ENCODE measurements at regions not wholly inside any gene's neighbourhood (a gene's known extent, or its start where the extent isn't known, plus 50 kb on each side); places are given as distances from the start of the nearest gene placed in this dataset.
"Not testable (repeated sequence)": the region's sequence is repeated elsewhere in the genome, so short reads cannot be mapped to it uniquely, and the experiment has no call there.

DNA sequence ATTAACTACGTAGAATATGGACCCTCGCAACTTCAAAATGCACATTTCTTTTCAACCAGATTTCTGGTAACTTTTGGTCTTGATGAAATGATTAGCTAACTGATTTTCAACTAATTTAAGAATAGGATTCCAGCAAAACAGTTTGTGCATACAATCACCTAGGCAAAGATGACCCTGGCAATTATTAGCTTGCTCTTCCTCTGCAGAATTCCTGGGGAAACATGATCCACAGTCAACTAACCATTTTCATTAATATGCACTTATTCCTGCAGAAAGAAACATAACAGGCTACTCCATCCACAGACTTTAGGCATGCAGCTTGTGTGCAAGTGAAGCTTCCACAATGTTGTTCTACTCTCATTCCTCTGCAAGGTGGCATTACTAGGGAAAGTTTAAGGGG is 1150.8 kb upstream of the FANCL start:
- DNase-seq: no peak

GRCh38 chr2:59390581-59390980 is 1149.5 kb upstream of the FANCL start:
- DNase-seq: no peak

- peak; percentile 64 for DNase-seq
Observed at GRCh38 chr2:59389240-59389639, 1148.1 kb upstream of the FANCL start.

- DNase-seq: no peak
Observed at GRCh38 chr2:59385971-59386370, 1144.8 kb upstream of the FANCL start.

DNA sequence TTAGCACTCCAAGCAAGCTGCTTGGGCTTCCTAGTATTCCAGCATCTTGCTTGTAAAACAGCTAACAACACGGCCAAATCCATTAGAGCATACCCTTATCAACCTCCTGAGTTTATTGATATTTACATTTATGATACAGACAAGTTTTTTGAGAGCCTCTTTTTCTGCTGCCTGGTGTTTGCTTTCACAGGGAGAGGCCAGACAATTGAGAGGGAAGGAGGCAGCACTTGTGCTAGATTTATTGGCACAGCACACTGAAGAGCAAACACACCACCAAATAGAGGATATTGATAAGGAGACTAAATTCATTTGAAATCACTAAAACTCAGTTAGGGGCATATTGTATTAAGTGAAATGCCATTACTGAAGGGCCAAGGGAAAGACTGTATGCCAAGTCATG is 1142.3 kb upstream of the FANCL start:
- no peak for DNase-seq

- DNase-seq: no peak
Observed at GRCh38 chr2:59378127-59378526, 1137.0 kb upstream of the FANCL start.

GRCh38 chr2:59366288-59366687 is 1125.2 kb upstream of the FANCL start:
- DNase-seq: no peak

DNA sequence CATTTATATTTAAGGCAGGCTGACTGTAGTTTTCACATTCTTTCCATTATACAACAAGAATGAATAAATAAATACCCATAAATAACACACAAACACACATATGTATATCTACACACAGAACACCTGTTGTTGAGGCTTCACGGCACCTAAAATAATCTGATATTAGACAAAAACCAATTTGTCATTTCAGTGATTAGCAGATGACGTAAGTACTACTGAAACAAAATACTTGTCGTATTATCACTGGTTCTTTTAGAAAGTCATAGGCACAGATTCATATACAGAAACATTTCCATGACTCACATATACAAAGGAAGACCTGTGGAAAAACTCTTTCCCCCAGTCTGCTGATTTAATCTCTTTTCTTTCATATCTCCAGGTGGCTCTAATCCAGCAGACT is 1113.4 kb upstream of the FANCL start:
- DNase-seq: no peak

GRCh38 chr2:59353306-59353921 is 1112.3 kb upstream of the FANCL start:
- DNase-seq: no peak

DNA sequence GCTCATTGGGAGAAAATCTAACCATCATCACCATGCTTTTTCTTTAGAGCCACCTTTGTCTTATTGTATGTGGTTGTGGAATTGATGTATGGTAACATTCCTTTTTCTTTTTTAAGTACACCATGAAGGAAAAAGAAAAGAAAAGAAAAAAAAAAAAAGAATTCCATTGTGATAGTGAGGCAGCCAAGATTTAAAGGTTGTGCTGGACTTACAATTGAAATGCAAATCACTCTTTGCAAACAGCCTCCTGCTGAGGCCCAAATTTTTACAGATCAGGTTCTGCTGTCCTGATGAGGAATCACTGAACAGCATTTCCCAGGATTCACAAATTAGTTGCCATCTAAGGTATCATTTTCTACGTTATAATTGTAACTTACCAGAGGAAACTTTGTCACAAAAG is 1101.0 kb upstream of the FANCL start:
- no peak for DNase-seq

DNA sequence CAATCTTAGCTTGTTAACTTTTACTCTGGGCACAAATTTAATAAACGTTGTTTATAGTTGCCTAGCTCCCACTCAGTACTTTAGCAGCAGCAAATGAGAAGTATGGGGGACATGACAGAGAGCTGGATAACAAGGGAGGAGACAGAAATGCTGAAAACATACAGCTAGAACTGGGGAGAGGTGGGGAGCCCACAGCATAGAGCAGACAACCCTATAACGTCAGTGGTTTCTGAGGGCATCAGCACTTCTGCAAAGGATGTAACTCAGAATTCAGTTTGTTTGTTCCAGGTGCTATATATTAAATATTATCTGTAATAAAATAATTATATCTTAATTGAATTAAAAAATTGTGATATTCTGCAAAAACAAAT is 1098.7 kb upstream of the FANCL start:
- DNase-seq: no peak

- DNase-seq: no peak
Observed at GRCh38 chr2:59339121-59339836, 1098.2 kb upstream of the FANCL start.

GRCh38 chr2:59333007-59333406 is 1091.9 kb upstream of the FANCL start:
- DNase-seq: no peak

- not testable (repeated sequence) for DNase-seq
Observed at GRCh38 chr2:59326581-59327365, 1085.6 kb upstream of the FANCL start.

GRCh38 chr2:59322870-59323269 is 1081.7 kb upstream of the FANCL start:
- DNase-seq: no peak

DNA sequence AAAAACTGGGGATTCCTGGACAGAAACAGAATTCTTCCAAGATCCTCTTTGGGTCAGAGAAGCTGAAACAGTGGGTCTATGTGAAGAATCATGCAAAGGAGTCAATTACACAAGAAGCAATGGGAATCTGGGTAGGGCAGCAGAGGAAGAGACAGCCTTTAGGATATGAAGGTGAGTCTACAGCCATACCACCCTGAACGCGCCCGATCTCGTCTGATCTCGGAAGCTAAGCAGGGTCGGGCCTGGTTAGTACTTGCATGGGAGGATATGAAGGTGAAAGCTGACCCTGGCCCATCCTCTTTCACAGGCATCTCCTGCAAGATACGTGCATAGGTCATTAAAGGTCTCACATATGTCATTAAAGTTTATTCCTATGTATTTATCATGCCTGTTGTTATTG is 1080.9 kb upstream of the FANCL start:
- no peak for DNase-seq

DNA sequence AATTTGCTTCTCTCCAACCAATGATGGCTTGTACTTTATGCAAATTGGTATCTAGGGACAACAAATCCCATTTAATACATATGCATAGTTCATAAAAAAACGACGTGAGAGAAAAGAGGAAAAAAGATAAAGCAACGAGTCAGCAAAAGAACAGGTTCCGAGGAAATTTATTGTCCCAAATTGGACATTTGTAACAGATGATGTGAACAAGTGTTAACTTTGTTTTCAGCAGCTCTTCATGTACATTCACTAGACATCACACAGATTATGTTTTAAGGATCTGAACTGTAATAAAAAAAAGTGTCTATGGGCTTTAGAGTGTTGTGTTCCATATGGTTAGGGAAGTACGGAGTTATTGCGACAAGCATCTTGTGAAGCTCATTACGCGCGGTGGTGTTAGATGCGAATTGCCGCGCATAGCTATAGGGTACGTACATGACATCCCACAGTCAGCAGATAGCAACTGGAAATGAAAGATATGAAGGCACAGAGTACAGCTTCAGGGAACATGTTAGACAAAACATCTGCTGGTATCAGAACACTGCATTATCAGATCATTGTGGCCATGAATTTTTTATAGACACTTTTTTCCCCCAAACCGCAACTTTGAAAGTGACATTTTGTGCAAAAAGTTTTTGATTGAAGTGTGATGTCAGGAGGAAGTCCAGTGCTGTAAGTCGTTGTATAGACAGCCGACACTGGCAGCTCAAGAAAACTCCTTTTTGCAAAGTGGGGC is 1073.1 kb upstream of the FANCL start:
- no peak for DNase-seq

DNA sequence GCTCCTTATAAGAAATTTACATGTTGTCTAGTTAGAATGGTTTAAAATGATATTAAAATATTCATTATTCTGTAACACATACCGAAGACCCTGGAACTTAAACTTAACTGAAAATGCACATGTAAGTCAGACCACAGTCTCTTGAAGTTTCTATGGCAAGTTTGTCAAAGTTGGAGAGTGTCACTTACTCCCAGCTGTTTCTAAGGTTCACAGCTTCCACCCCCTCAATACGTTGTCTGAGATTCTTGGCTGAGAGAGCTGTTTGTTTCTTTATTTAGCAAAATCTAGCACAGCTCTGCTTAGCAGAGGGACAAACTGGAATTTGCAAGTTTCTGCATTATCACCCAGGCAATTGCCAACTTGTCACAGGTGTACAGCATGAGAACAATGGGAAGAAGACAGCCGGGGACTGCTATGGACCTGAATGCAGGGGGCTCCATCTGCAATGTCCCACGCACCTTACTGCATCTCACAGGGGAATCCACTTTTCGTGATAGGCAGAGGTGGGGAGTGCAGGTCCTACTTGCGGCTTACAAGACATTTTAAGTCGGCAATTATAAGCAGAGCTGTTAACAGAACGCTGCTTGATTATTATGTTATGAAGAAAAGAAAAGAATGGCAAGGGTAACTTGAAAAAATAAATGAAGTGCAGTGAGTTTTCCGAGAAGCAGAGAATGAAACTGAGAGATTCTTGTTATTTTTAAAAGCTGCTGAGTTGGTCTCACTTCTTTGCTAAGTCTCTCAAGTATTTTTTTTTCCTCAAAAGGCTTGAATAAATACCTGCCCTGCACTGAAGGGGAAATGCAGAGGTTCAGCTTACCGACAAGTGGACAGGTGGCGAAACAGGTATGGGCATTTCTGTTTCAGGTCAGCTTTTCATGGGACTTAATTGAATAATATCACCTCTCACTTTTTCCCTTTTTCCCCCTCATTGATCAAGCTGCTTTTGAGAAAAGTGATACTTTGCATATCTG is 1072.1 kb upstream of the FANCL start:
- DNase-seq: no peak

GRCh38 chr2:59312029-59312428 is 1070.9 kb upstream of the FANCL start:
- DNase-seq: no peak

DNA sequence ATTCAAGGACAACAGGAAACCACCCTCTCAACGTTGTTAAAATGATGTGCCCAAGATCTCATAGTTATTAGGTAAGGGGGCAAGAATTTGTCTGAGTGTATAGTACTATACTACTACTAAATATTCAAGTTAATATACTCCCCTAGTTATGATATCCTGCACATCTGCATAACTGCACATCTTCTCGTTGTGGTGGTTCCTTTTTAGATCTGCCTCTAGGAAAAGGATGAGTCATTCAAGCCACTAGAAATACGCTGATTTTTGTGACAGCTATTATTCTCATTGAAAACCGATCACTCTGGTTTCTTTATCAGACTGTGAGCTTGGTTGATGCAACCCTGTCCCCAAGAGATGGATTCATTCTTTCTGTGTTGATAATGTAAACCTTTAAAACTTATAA is 1067.0 kb upstream of the FANCL start:
- DNase-seq: no peak

GRCh38 chr2:59307196-59307595 is 1066.1 kb upstream of the FANCL start:
- no peak for DNase-seq

GRCh38 chr2:59303272-59303671 is 1062.1 kb upstream of the FANCL start:
- no peak for DNase-seq
